Left lung (tissue), 4 donors: ENCODE measurements at regions not wholly inside any gene's neighbourhood (a gene's known extent, or its start where the extent isn't known, plus 50 kb on each side); places are given as distances from the start of the nearest gene placed in this dataset.

ENCODE experiments used
- ATAC-seq: fragments of 200-7000 bp; cut with Tn5 transposase; one replicate; pipeline ENCODE4 v1.9.1; 2020; ENCODE audit warnings: moderate library complexity
- DNase-seq, 4 donors: peaks; one replicate each; pipeline ENCODE4 v3.0.0-alpha.2; 2013 to 2020
- H3K27ac ChIP-seq, 2 donors: fragments of 200-600 bp; sonication (generic) in 1 of 2; one replicate each; pipeline versions ENCODE4 v1.5.0 to v1.8.0; 2020 to 2021
- H3K27me3 ChIP-seq, 2 donors: fragments of 200-600 bp; sonication (generic) in 1 of 2; one replicate each; pipeline versions ENCODE4 v1.5.0 to v1.8.0; 2020 to 2021
- H3K36me3 ChIP-seq, 2 donors: fragments of 200-600 bp; sonication (generic) in 1 of 2; one replicate each; pipeline versions ENCODE4 v1.5.0 to v1.8.0; 2020 to 2021
- H3K4me1 ChIP-seq, 2 donors: fragments of 200-600 bp; one replicate each; pipeline ENCODE4 v1.8.0; 2021
- H3K4me3 ChIP-seq, 2 donors: fragments of 200-600 bp; sonication (generic) in 1 of 2; one replicate each; pipeline versions ENCODE4 v1.5.0 to v1.8.0; 2020 to 2021; ENCODE audit warnings: mild to moderate bottlenecking in 1 of 2
- H3K9me3 ChIP-seq, 2 donors: fragments of 200-600 bp; sonication (generic) in 1 of 2; one replicate each; pipeline versions ENCODE4 v1.5.0 to v1.8.0; 2020 to 2021
- CTCF ChIP-seq, 2 donors: fragments of 200-600 bp; sonication (generic) in 1 of 2; IDR thresholded peaks; one replicate each; pipeline versions ENCODE4 v1.5.0 to v1.8.0; 2021; ENCODE audit warnings: antibody characterized with exemption in 2 of 2
- intact Hi-C, 2 donors: fragments of 100-400 bp; cut with DNase I; formaldehyde crosslinking; loops; one replicate each; pipeline versions ENCODE4 v1.11.2 to v1.14.2; 2022
- donor health status: DM: no; HTN: yes; CAD: no.
- donor health status: DM: no; HTN: no; CAD: no.

DNA sequence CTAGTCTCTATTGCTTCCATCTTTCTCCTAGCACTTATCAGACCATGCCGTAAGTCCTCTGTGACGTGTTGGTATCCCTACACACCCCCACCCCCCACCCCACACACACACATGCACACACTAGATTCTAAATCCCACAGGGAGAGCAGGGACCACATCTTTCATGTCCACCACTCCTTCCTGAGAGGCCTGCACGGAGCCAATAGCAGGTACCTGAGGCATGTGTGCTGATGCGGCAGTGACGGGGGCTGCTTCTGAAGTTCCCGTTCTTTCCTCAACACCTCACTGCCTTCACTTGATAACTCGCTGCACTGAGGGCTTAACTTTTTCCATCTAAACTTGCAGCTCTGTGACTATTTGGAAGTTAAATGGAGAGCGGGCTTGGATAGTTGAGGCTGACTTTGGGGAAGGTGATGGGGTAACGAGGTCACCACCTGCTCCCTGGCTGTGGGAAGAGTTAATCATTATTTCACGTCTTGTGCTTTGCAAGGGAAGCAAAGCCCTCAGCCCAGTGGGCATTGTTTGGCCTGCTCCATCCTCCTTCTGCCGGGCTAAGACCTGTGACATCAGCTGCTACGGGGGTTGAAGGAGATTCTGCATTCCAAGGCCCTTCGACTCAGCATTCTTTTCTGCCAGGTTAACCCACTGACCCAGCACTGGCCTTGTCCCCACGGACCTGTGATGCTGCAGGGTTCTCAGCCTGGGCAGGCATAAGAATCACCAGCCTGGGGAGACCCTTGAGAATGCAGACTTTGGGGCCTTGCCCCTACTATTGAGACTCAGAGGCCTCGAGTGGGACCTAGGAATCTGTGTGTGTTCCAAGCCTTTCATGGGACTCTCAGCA, 187.8 kb downstream of the ANKRD60 start:
- intact Hi-C loops, result no loop called here
- ATAC-seq, result no peak
- Histone ChIP-seq H3K4me1 (no peaks in the 10 kb centered on the region), H3K4me3 (no peak overlapping the region), H3K36me3 (no peaks in the 10 kb centered on the region), H3K27ac (no peak overlapping the region), H3K27me3 (no peaks in the 10 kb centered on the region), H3K9me3 (no peaks in the 10 kb centered on the region)
- no peak for TF ChIP-seq CTCF (IDR thresholded peaks at IDR 0.05)
- DNase-seq, result no peak

GRCh38 chr20:58039274-58040092, 189.0 kb downstream of the ANKRD60 start:
- H3K4me1 ChIP-seq, result no peaks in the 10 kb centered on the region
- no peaks in the 10 kb centered on the region for H3K36me3 ChIP-seq
- no peak for TF ChIP-seq CTCF (IDR thresholded peaks at IDR 0.05)
- DNase-seq (peak in 1 of 4 donors; percentile 59), ATAC-seq (no peak)
- no peaks in the 10 kb centered on the region for H3K27me3 ChIP-seq
- no peaks in the 10 kb centered on the region for H3K9me3 ChIP-seq
- no peak overlapping the region for H3K4me3 ChIP-seq
- no peak overlapping the region for H3K27ac ChIP-seq
- intact Hi-C loops, result no loop called here

DNA sequence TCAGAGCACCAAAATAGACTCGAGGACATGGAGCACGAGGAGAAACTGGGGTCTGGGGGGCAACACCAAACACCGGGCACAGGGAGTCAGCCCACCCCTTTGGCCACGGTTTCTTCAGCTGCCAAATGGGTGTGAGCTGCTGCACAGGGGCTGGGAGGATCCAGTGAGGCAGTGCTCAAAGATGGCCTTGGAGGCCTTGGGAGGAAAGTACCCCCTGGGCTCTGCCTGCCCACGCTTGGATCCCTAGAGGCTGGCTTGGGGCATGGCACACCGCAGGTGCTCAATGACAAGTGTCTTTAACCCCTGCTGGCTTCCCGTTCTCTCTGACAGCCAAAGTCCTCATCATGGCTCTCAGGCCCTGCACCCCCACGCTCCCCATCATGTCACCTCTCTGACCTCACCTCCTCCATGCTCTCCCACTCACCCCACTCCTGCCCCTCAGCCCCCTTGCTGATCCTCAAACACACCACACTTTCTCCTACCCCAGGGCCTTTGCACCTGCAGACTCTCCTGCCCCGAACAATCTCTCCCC, 190.3 kb downstream of the ANKRD60 start:
- H3K36me3 ChIP-seq, result no peaks in the 10 kb centered on the region
- no peaks in the 10 kb centered on the region for H3K4me1 ChIP-seq
- H3K27me3 ChIP-seq, result no peaks in the 10 kb centered on the region
- no peaks in the 10 kb centered on the region for H3K9me3 ChIP-seq
- DNase-seq, result peak in 1 of 4 donors; percentile 52
- no peak overlapping the region for H3K27ac ChIP-seq
- intact Hi-C loops, result no loop called here
- TF ChIP-seq CTCF (IDR thresholded peaks at IDR 0.05), result no peak
- ATAC-seq, result no peak
- no peak overlapping the region for H3K4me3 ChIP-seq

- no peaks in the 10 kb centered on the region for H3K27me3 ChIP-seq
- H3K9me3 ChIP-seq, result no peaks in the 10 kb centered on the region
- no peak for TF ChIP-seq CTCF (IDR thresholded peaks at IDR 0.05)
- H3K4me3 ChIP-seq, result no peak overlapping the region
- no peaks in the 10 kb centered on the region for H3K36me3 ChIP-seq
- ATAC-seq, result no peak
- DNase-seq, result no peak
- intact Hi-C loops, result no loop called here
- H3K27ac ChIP-seq, result no peak overlapping the region
- no peaks in the 10 kb centered on the region for H3K4me1 ChIP-seq
These were observed 190.8 kb downstream of the ANKRD60 start for GRCh38 chr20:58037631-58038030.

DNA sequence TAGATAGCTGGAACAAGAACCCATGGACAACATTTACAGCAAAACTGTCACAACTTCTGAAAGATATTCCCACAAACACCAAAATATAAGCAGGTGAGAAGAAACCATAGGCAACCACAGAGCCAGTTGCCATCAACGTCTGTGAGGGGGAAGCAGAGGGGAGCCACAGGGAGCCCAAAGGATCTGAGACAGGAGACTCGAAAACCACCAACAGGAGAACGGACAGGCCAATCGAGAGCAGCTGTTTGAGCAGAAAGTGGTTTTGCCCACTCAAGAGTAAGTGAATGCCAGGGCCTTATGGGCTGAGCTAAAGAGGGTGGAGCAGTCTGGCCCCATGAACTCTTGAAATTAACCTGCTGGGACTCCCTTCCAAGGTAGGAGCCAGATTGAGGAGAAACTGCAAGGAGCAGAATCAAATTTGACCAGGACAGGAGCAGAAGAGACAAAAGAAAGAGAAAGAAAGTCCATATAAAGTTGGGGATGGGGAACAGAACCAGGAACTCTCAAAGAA, 195.4 kb downstream of the ANKRD60 start:
- intact Hi-C loops, result no loop called here
- no peak overlapping the region for H3K27ac ChIP-seq
- TF ChIP-seq CTCF (IDR thresholded peaks at IDR 0.05), result no peak

More for the DNA sequence above, 195.4 kb downstream of the ANKRD60 start:
- Histone ChIP-seq H3K27me3 (peaks cover 0 to 14% of the 10 kb centered on the region in 2 donors), H3K4me1 (no peaks in the 10 kb centered on the region), H3K4me3 (no peak overlapping the region), H3K36me3 (no peaks in the 10 kb centered on the region), H3K9me3 (no peaks in the 10 kb centered on the region)
- no peak for ATAC-seq
- no peak for DNase-seq
